Smooth muscle cell (in vitro differentiated cells): ENCODE measurements at regions not wholly inside any gene's neighbourhood (a gene's known extent, or its start where the extent isn't known, plus 50 kb on each side); places are given as distances from the start of the nearest gene placed in this dataset.
A peak's percentile ranks its signal among the peaks of the same experiment; 100 is the strongest.

Source experiments
- DNase-seq: peaks from one replicate; lab custom pipeline; 2025; ENCODE audit not compliant: unreplicated experiment; lab: John Stamatoyannopoulos, UW
- H2AFZ ChIP-seq: fragments of 200-600 bp; sonication (generic); 2 replicates; pipeline ENCODE4 v1.6.0; 2016; ENCODE audit warnings: antibody characterized with exemption, low read depth, mild to moderate bottlenecking
- H3F3A ChIP-seq: fragments of 200-600 bp; sonication (generic); 2 replicates; pipeline ENCODE4 v1.6.0; 2017; ENCODE audit warnings: antibody characterized with exemption, low read depth
- H3K27ac ChIP-seq: fragments of 200-600 bp; sonication (generic); 2 replicates; pipeline ENCODE4 v1.5.1; 2016; ENCODE audit warnings: low read depth, mild to moderate bottlenecking
- H3K27me3 ChIP-seq: fragments of 200-600 bp; sonication (generic); 2 replicates; pipeline ENCODE4 v1.6.1; 2016; ENCODE audit warnings: low read depth, mild to moderate bottlenecking
- H3K36me3 ChIP-seq: fragments of 200-600 bp; sonication (generic); 2 replicates; pipeline ENCODE4 v1.5.1; 2016; ENCODE audit warnings: low read depth
- H3K4me1 ChIP-seq: fragments of 200-600 bp; sonication (generic); 2 replicates; pipeline ENCODE4 v1.5.1; 2016; ENCODE audit warnings: low read depth
- H3K4me2 ChIP-seq: fragments of 200-600 bp; sonication (generic); 2 replicates; pipeline ENCODE4 v1.6.0; 2016; ENCODE audit warnings: mild to moderate bottlenecking
- H3K4me3 ChIP-seq: fragments of 200-600 bp; sonication (generic); 2 replicates; pipeline ENCODE4 v1.5.1; 2016; ENCODE audit warnings: mild to moderate bottlenecking
- H3K79me2 ChIP-seq: fragments of 200-600 bp; sonication (generic); 2 replicates; pipeline ENCODE4 v1.6.0; 2016; ENCODE audit warnings: low read depth, mild to moderate bottlenecking
- H3K9ac ChIP-seq: fragments of 200-600 bp; sonication (generic); 2 replicates; pipeline ENCODE4 v1.6.0; 2016; ENCODE audit warnings: low read depth
- H3K9me3 ChIP-seq: fragments of 200-600 bp; sonication (generic); replicated peaks from 2 replicates; pipeline ENCODE4 v1.5.1; 2016; ENCODE audit warnings: low read depth
- H4K20me1 ChIP-seq: fragments of 200-600 bp; sonication (generic); 2 replicates; pipeline ENCODE4 v1.6.0; 2016; ENCODE audit warnings: low read depth
- CTCF ChIP-seq: fragments of 200-600 bp; sonication (generic); IDR thresholded peaks from 2 replicates; pipeline ENCODE4 v1.5.1; 2017; ENCODE audit warnings: borderline replicate concordance, mild to moderate bottlenecking, antibody characterized with exemption; ENCODE audit not compliant: insufficient read depth, poor library complexity, severe bottlenecking
- WGBS: methylation state at CpG from one replicate; pipeline ENCODE4 v1.1.7; 2016; ENCODE audit warnings: low lambda C conversion rate; 5-methylcytosine and 5-hydroxymethylcytosine counted together

GRCh38 chr20:52313341-52313963, 121.9 kb upstream of the ZFP64 start:
- no peaks in the 10 kb centered on the region for H3K4me1 ChIP-seq
- peak overlapping the region; percentile 38 for H3K4me2 ChIP-seq
- peak overlapping the region; percentile 49 for H2AFZ ChIP-seq
- H3K27me3 ChIP-seq: no peaks in the 10 kb centered on the region
- 34% methylated on average over 16 of the region's 16 CpGs for WGBS
- DNase-seq: no peak
- no peak overlapping the region for H3K27ac ChIP-seq
- H3K9me3 ChIP-seq: no peaks in the 10 kb centered on the region
- TF ChIP-seq CTCF: peak; percentile 31
- H3K79me2 ChIP-seq: no peaks in the 10 kb centered on the region
- no peak overlapping the region for H3K9ac ChIP-seq
- no peaks in the 10 kb centered on the region for H4K20me1 ChIP-seq
- no peaks in the 10 kb centered on the region for H3K36me3 ChIP-seq
- no peaks in the 10 kb centered on the region for H3F3A ChIP-seq
- no peak overlapping the region for H3K4me3 ChIP-seq

GRCh38 chr20:52312132-52312729, 120.7 kb upstream of the ZFP64 start:
- WGBS: 51% methylated on average over 2 of the region's 2 CpGs

GRCh38 chr20:52311209-52311794, 119.7 kb upstream of the ZFP64 start:
- H3K27ac ChIP-seq: no peak overlapping the region
- H3K36me3 ChIP-seq: no peaks in the 10 kb centered on the region
- no peaks in the 10 kb centered on the region for H4K20me1 ChIP-seq
- H3F3A ChIP-seq: no peaks in the 10 kb centered on the region
- no peak for TF ChIP-seq CTCF
- no peak overlapping the region for H3K9ac ChIP-seq
- no peak for DNase-seq
- H3K9me3 ChIP-seq: no peaks in the 10 kb centered on the region
- H3K79me2 ChIP-seq: no peaks in the 10 kb centered on the region
- WGBS: 66% methylated on average over 8 of the region's 8 CpGs
- no peak overlapping the region for H3K4me3 ChIP-seq
- no peaks in the 10 kb centered on the region for H3K27me3 ChIP-seq
- no peaks in the 10 kb centered on the region for H3K4me1 ChIP-seq
- no peak overlapping the region for H2AFZ ChIP-seq
- no peak overlapping the region for H3K4me2 ChIP-seq

More at GRCh38 chr20:52312132-52312729, 120.7 kb upstream of the ZFP64 start:
- peak; percentile 77 for TF ChIP-seq CTCF
- Histone ChIP-seq H3K9me3 (no peaks in the 10 kb centered on the region), H3K4me2 (no peak overlapping the region), H3K27ac (no peak overlapping the region), H3K27me3 (no peaks in the 10 kb centered on the region), H3K36me3 (no peaks in the 10 kb centered on the region), H3K79me2 (no peaks in the 10 kb centered on the region), H3K9ac (no peak overlapping the region), H3K4me1 (no peaks in the 10 kb centered on the region), H3F3A (no peaks in the 10 kb centered on the region), H2AFZ (no peak overlapping the region), H3K4me3 (no peak overlapping the region), H4K20me1 (no peaks in the 10 kb centered on the region)
- DNase-seq: no peak
